SK-N-SH (cell line): ENCODE measurements at regions not wholly inside any gene's neighbourhood (a gene's known extent, or its start where the extent isn't known, plus 50 kb on each side); places are given as distances from the start of the nearest gene placed in this dataset.

Source experiments
- CTCF ChIA-PET: fragments of 300-600, 350-600 bp; formaldehyde crosslinking; extraction: SDS; loops from one replicate; lab custom pipeline; 2021; lab: Yijun Ruan, JAX
- POLR2A ChIA-PET: fragments of 350-600 bp; sonication (Branson Sonifier 250); formaldehyde crosslinking; extraction: SDS; loops from one replicate; lab custom pipeline; 2020; ENCODE audit warnings: antibody characterized with exemption, inconsistent platforms; lab: Yijun Ruan, JAX
- DNase-seq: peaks from one replicate; pipeline ENCODE4 v3.0.0; 2012
- H2AFZ ChIP-seq: fragments of 200-600 bp; sonication (generic); 2 replicates; pipeline ENCODE4 v1.8.1; 2016; ENCODE audit warnings: antibody characterized with exemption, mild to moderate bottlenecking, low read depth
- H3F3A ChIP-seq: fragments of 200-600 bp; sonication (generic); replicated peaks from 2 replicates; pipeline ENCODE3; 2016; ENCODE audit warnings: antibody characterized with exemption, mild to moderate bottlenecking; ENCODE audit not compliant: insufficient read depth
- H3K27ac ChIP-seq, 2 experiments: fragments of 200-500 bp in 1 of 2; fragments of 200-600 bp in 1 of 2; sonication (Bioruptor generic) in 1 of 2; sonication (generic), shearing (Covaris generic) in 1 of 2; 2 replicates each; pipeline versions ENCODE4 v1.5.1 to v1.6.1; 2014 to 2016; ENCODE audit warnings: low read depth in 2 of 2, inconsistent platforms in 1 of 2, low read length in 1 of 2, mild to moderate bottlenecking in 1 of 2, mixed read lengths in 1 of 2
- H3K27me3 ChIP-seq: fragments of 200-600 bp; sonication (generic), shearing (Covaris generic); 2 replicates; pipeline ENCODE4 v1.6.1; 2016; ENCODE audit warnings: mixed run types; ENCODE audit not compliant: insufficient read depth
- H3K36me3 ChIP-seq, 2 experiments: fragments of 200-500 bp in 1 of 2; fragments of 200-600 bp in 1 of 2; sonication (Bioruptor generic) in 1 of 2; sonication (generic) in 1 of 2; replicated peaks in 1 of 2; 2 replicates each; pipeline versions ENCODE3 to v1.5.1; 2014 to 2016; ENCODE audit warnings: low read length in 1 of 2, mild to moderate bottlenecking in 1 of 2; ENCODE audit not compliant: insufficient read depth in 2 of 2, control insufficient read depth in 1 of 2
- H3K4me1 ChIP-seq, 2 experiments: fragments of 200-500 bp in 1 of 2; fragments of 200-600 bp in 1 of 2; sonication (Bioruptor generic) in 1 of 2; sonication (generic), shearing (Covaris generic) in 1 of 2; 2 replicates each; pipeline versions ENCODE4 v1.5.1 to v1.6.1; 2014 to 2016; ENCODE audit warnings: low read depth in 1 of 2, low read length in 1 of 2, mixed run types in 1 of 2; ENCODE audit not compliant: insufficient read depth in 2 of 2, control insufficient read depth in 1 of 2
- H3K4me2 ChIP-seq: fragments of 200-600 bp; sonication (generic), shearing (Covaris generic); 2 replicates; pipeline ENCODE4 v1.6.1; 2017; ENCODE audit warnings: mixed run types
- H3K4me3 ChIP-seq, 2 experiments: fragments of 200-500 bp in 1 of 2; fragments of 200-600 bp in 1 of 2; sonication (Bioruptor generic) in 1 of 2; sonication (generic), shearing (Covaris generic) in 1 of 2; 2 replicates each; pipeline versions ENCODE4 v1.5.1 to v1.8.1; 2014 to 2016; ENCODE audit warnings: low read depth in 2 of 2, inconsistent platforms in 1 of 2, low read length in 1 of 2, mild to moderate bottlenecking in 1 of 2, mixed read lengths in 1 of 2, moderate library complexity in 1 of 2
- H3K79me2 ChIP-seq: fragments of 200-600 bp; sonication (generic); 2 replicates; pipeline ENCODE4 v1.8.1; 2017; ENCODE audit warnings: mild to moderate bottlenecking; ENCODE audit not compliant: insufficient read depth
- H3K9ac ChIP-seq: fragments of 200-600 bp; sonication (generic); 2 replicates; pipeline ENCODE4 v1.6.1; 2017; ENCODE audit warnings: mixed run types
- H3K9me2 ChIP-seq: fragments of 200-600 bp; sonication (generic); 2 replicates; pipeline ENCODE4 v1.6.1; 2017; ENCODE audit warnings: mixed run types
- H3K9me3 ChIP-seq: fragments of 200-600 bp; sonication (generic); 2 replicates; pipeline ENCODE4 v1.6.1; 2017; ENCODE audit warnings: mixed run types, mild to moderate bottlenecking, moderate library complexity
- H4K20me1 ChIP-seq: fragments of 200-600 bp; sonication (generic); 2 replicates; pipeline ENCODE4 v1.6.1; 2017; ENCODE audit warnings: mild to moderate bottlenecking, mixed run types; ENCODE audit not compliant: insufficient read depth
- ELF1 ChIP-seq: IDR thresholded peaks from 2 replicates; pipeline ENCODE4 v1.4.0; 2012
- EZH2phosphoT487 ChIP-seq: fragments of 200-600 bp; sonication (generic); IDR thresholded peaks from 2 replicates; pipeline ENCODE4 v1.6.1; 2017; ENCODE audit warnings: low read depth, mixed run types, mild to moderate bottlenecking, antibody characterized with exemption, moderate library complexity, borderline replicate concordance
- FOXJ3 ChIP-seq: sonication (generic); formaldehyde crosslinking; IDR thresholded peaks from 2 replicates; pipeline ENCODE4 v1.5.1; 2020; ENCODE audit warnings: mild to moderate bottlenecking, missing genetic modification reagents
- GATA2 ChIP-seq: sonication (generic); formaldehyde crosslinking; IDR thresholded peaks from 2 replicates; pipeline ENCODE4 v1.5.0; 2020; ENCODE audit warnings: mild to moderate bottlenecking, missing genetic modification reagents
- MEF2A ChIP-seq: IDR thresholded peaks from 2 replicates; pipeline ENCODE4 v1.4.0; 2012; ENCODE audit warnings: low read depth, borderline replicate concordance
- MXI1 ChIP-seq: IDR thresholded peaks from 2 replicates; pipeline ENCODE4 v1.6.1; 2012; ENCODE audit warnings: mild to moderate bottlenecking, low read depth, low read length, improper control_type of control experiment
- RAD21 ChIP-seq: IDR thresholded peaks from 2 replicates; pipeline ENCODE4 v1.6.1; 2012; ENCODE audit warnings: mild to moderate bottlenecking, low read length
- RCOR1 ChIP-seq: fragments of 150-350 bp; IDR thresholded peaks from 2 replicates; pipeline ENCODE4 v1.6.1; 2017; ENCODE audit warnings: antibody characterized with exemption, low read length
- SMC3 ChIP-seq: IDR thresholded peaks from 2 replicates; pipeline ENCODE4 v1.6.1; 2012; ENCODE audit warnings: low read depth, low read length, improper control_type of control experiment
- TCF12 ChIP-seq: IDR thresholded peaks from 2 replicates; pipeline ENCODE4 v1.4.0; 2012
- whole genome bisulfite sequencing: methylation state at CpG from one replicate; pipeline ENCODE4 v1.1.6; 2017; ENCODE audit warnings: low lambda C conversion rate; 5-methylcytosine and 5-hydroxymethylcytosine counted together
- TF ChIP-seq, protein P1 (sequence below): fragments of 150-350 bp; IDR thresholded peaks from 2 replicates; pipeline ENCODE4 v1.6.1; 2017; ENCODE audit warnings: antibody characterized with exemption, low read length, low read depth, borderline replicate concordance
- TF ChIP-seq, protein P2 (sequence below): IDR thresholded peaks from 2 replicates; pipeline ENCODE4 v1.4.0; 2012; ENCODE audit warnings: low read depth, borderline replicate concordance

DNA sequence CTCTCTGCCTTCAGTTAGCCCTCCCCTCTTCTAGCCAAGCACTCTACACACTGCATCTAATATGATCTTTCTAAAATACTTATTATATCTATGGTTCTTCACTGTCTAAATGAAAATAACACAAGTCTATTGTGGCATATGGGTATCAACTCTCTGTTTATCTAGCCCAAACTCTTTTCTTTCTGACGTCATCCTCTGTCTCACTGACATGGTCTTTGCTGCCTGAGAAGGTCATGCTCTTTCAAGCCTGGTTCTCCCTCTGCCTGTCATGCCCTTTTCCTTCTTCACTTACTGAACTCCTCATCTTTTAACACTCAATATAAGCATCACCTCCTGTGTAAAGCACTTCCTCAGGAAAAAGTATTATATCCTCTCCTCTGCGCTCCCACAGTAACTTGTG is 672.2 kb upstream of the CT83 start:
- Histone ChIP-seq H3K4me1 (no peaks in the 10 kb centered on the region), H3K9me3 (no peaks in the 10 kb centered on the region), H3K27me3 (no peaks in the 10 kb centered on the region), H3F3A (no peaks in the 10 kb centered on the region), H2AFZ (no peak overlapping the region), H4K20me1 (no peaks in the 10 kb centered on the region), H3K27ac (no peak overlapping the region), H3K36me3 (no peaks in the 10 kb centered on the region), H3K9me2 (no peaks in the 10 kb centered on the region), H3K9ac (no peak overlapping the region), H3K4me3 (no peak overlapping the region), H3K79me2 (no peaks in the 10 kb centered on the region)
- no peak for DNase-seq
- ChIA-PET POLR2A (no interaction called here), CTCF (no interaction called here)
- 15% methylated on average over 2 of the region's 2 CpGs for WGBS
- no peak for TF ChIP-seq ELF1
- no peak for TF ChIP-seq MXI1
- TF ChIP-seq, protein P1, sequence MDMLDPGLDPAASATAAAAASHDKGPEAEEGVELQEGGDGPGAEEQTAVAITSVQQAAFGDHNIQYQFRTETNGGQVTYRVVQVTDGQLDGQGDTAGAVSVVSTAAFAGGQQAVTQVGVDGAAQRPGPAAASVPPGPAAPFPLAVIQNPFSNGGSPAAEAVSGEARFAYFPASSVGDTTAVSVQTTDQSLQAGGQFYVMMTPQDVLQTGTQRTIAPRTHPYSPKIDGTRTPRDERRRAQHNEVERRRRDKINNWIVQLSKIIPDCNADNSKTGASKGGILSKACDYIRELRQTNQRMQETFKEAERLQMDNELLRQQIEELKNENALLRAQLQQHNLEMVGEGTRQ = no peak
- TF ChIP-seq GATA2 (CRISPR knock-in tag) = no peak
- no peak for TF ChIP-seq SMC3
- TF ChIP-seq TCF12 = no peak
- no peak for TF ChIP-seq RCOR1
- no peak for TF ChIP-seq MEF2A
- TF ChIP-seq, all 33 proteins: peak for 0
- no peak overlapping the region for H3K4me2 ChIP-seq

DNA sequence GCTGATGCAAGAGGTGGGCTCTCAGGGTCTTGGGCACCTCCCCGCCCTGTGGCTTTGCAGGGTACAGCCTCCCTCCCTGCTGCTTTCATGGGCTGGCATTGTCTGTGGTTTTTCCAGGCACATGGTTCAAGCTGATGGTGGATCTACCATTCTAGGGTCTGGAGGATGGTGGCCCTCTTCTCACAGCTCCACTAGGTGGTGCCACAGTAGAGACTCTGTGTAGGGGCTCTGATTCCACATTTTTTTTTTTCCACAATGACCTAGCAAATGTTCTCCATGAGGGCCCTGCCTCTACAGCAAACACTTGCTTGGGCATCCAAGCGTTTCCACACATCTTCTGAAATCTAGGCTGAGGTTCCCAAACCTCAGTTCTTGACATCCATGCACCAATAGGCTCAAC is 657.9 kb upstream of the CT83 start:
- Histone ChIP-seq H3K9me3 (no peaks in the 10 kb centered on the region), H3K27ac (no peak overlapping the region), H2AFZ (no peak overlapping the region), H3K9me2 (no peaks in the 10 kb centered on the region), H3K36me3 (no peaks in the 10 kb centered on the region), H3K4me3 (no peak overlapping the region), H3K27me3 (no peaks in the 10 kb centered on the region), H4K20me1 (no peaks in the 10 kb centered on the region), H3K9ac (no peak overlapping the region), H3F3A (no peaks in the 10 kb centered on the region), H3K4me1 (no peaks in the 10 kb centered on the region), H3K4me2 (no peak overlapping the region), H3K79me2 (no peaks in the 10 kb centered on the region)
- ChIA-PET POLR2A (no interaction called here), CTCF (no interaction called here)
- WGBS = 15% methylated on average over 2 of the region's 2 CpGs
- no peak for DNase-seq
- no peak for TF ChIP-seq FOXJ3 (CRISPR knock-in tag)
- TF ChIP-seq, protein P2, sequence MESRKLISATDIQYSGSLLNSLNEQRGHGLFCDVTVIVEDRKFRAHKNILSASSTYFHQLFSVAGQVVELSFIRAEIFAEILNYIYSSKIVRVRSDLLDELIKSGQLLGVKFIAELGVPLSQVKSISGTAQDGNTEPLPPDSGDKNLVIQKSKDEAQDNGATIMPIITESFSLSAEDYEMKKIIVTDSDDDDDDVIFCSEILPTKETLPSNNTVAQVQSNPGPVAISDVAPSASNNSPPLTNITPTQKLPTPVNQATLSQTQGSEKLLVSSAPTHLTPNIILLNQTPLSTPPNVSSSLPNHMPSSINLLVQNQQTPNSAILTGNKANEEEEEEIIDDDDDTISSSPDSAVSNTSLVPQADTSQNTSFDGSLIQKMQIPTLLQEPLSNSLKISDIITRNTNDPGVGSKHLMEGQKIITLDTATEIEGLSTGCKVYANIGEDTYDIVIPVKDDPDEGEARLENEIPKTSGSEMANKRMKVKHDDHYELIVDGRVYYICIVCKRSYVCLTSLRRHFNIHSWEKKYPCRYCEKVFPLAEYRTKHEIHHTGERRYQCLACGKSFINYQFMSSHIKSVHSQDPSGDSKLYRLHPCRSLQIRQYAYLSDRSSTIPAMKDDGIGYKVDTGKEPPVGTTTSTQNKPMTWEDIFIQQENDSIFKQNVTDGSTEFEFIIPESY = no peak
- TF ChIP-seq EZH2phosphoT487 = no peak
- no peak for TF ChIP-seq RAD21
- TF ChIP-seq, all 33 proteins: peak for 0
